ENCODE measurements at regions not wholly inside any gene's neighbourhood (a gene's known extent, or its start where the extent isn't known, plus 50 kb on each side); places are given as distances from the start of the nearest gene placed in this dataset.

DNA sequence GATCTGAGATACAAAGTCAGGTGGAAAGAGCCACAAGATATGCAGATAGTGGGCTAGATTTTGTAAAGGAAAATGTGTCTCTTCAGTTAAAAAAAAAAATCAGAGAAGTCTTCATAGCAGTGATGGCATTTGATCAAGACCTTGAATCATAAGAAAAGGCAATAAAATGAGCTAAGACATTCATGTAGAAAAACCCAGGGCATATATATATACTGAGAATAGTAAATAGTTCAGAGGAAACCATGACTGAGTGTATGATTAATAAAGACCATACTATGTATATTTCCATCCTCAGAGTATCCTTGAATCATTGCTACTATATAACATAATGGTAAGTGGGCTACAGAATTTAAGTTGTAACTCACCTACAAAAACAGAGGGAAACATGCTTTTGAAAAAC lies 321.7 kb upstream of the NR5A2 start:
- H3K9me3 ChIP-seq, result peaks cover 0 to 12% (median 4%) of the 10 kb centered on the region in 4 donors
- intact Hi-C loops (cut with DNase I), result no loop called here
- H3K27ac ChIP-seq (replicated peaks in 1 of 4), result no peak overlapping the region
- no peaks in the 10 kb centered on the region for H3K4me1 ChIP-seq
- H3K4me3 ChIP-seq, result no peak overlapping the region
- TF ChIP-seq POLR2AphosphoS5 (IDR thresholded peaks at IDR 0.05), result no peak
- no peak for TF ChIP-seq CTCF (IDR thresholded peaks at IDR 0.05)
- TF ChIP-seq POLR2A (IDR thresholded peaks at IDR 0.05; ENCODE audit: low read depth), result no peak
- TF ChIP-seq EP300 (IDR thresholded peaks at IDR 0.05), result no peak
- DNase-seq (ENCODE audit: extremely low spot score), result no peak
- H3K27me3 ChIP-seq, result no peaks in the 10 kb centered on the region
- no peaks in the 10 kb centered on the region for H3K36me3 ChIP-seq

DNA sequence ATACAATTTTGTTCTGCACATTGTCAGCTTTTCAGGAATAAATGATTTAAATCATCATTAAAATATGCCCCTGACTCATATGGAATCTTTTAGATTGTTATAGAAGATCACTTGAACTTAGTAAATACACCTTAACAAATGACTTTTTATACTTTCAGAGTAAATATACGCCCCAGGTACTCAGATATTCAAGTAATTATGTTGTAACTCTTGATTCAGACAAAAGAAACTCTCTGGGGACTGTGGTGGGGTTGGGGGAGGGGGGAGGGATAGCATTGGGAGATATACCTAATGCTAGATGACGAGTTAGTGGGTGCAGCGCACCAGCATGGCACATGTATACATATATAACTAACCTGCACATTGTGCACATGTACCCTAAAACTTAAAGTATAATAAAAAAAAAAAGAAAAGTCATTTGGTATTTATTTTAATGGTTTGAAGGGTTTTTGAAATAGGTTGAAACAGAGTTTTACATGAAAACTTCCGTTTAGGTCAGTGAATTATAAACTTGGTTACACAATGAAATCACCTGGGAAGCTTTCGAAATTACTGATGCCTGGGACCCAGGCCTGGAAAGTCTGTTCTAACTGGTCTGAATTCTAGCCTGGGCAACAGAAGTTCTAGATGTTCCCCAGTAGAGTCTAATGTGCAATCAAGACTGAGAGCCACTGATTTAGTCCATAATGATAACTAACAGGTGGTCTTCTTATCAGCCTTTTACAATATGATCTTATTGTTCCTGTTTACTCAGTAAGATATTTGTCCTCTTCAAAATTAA lies 320.5 kb upstream of the NR5A2 start:
- WGBS, result 94% methylated on average over 5 of the region's 5 CpGs
- intact Hi-C loops (cut with DNase I), result no loop called here
- peaks cover 0 to 24% (median 9%) of the 10 kb centered on the region in 4 donors for H3K9me3 ChIP-seq

GRCh38 chr1:199710974-199711373 lies 316.5 kb upstream of the NR5A2 start:
- no peaks in the 10 kb centered on the region for H3K27me3 ChIP-seq
- WGBS, result 86% methylated on average over 2 of the region's 2 CpGs
- no peaks in the 10 kb centered on the region for H3K36me3 ChIP-seq
- peaks cover 0 to 33% (median 9%) of the 10 kb centered on the region in 4 donors for H3K9me3 ChIP-seq
- intact Hi-C loops (cut with DNase I), result no loop called here
- TF ChIP-seq CTCF (IDR thresholded peaks at IDR 0.05) (no peak), POLR2A (IDR thresholded peaks at IDR 0.05; ENCODE audit: low read depth) (no peak), POLR2AphosphoS5 (IDR thresholded peaks at IDR 0.05) (no peak), EP300 (IDR thresholded peaks at IDR 0.05) (no peak)
- H3K4me1 ChIP-seq, result no peaks in the 10 kb centered on the region
- no peak for DNase-seq (ENCODE audit: extremely low spot score)
- no peak overlapping the region for H3K27ac ChIP-seq (replicated peaks in 1 of 4)
- H3K4me3 ChIP-seq, result no peak overlapping the region

More for the DNA sequence above, 320.5 kb upstream of the NR5A2 start:
- DNase-seq (ENCODE audit: extremely low spot score), result no peak
- no peak overlapping the region for H3K4me3 ChIP-seq
- no peaks in the 10 kb centered on the region for H3K4me1 ChIP-seq
- no peaks in the 10 kb centered on the region for H3K36me3 ChIP-seq
- no peaks in the 10 kb centered on the region for H3K27me3 ChIP-seq
- H3K27ac ChIP-seq (replicated peaks in 1 of 4), result no peak overlapping the region
- TF ChIP-seq EP300 (IDR thresholded peaks at IDR 0.05), result no peak
- TF ChIP-seq CTCF (IDR thresholded peaks at IDR 0.05), result no peak
- TF ChIP-seq POLR2A (IDR thresholded peaks at IDR 0.05; ENCODE audit: low read depth), result no peak
- TF ChIP-seq POLR2AphosphoS5 (IDR thresholded peaks at IDR 0.05), result no peak

- DNase-seq (ENCODE audit: extremely low spot score), result no peak
- TF ChIP-seq POLR2AphosphoS5 (IDR thresholded peaks at IDR 0.05) (no peak), CTCF (IDR thresholded peaks at IDR 0.05) (no peak), POLR2A (IDR thresholded peaks at IDR 0.05; ENCODE audit: low read depth) (no peak)
- intact Hi-C loops (cut with DNase I), result no loop called here
- Histone ChIP-seq H3K9me3 (peaks cover 0 to 11% (median under 1%) of the 10 kb centered on the region in 4 donors), H3K36me3 (no peaks in the 10 kb centered on the region), H3K27ac (replicated peaks in 1 of 4) (no peak overlapping the region), H3K4me1 (no peaks in the 10 kb centered on the region), H3K27me3 (no peaks in the 10 kb centered on the region), H3K4me3 (no peak overlapping the region)
- 92% methylated on average over 1 of the region's 1 CpG for WGBS
These were observed 310.8 kb upstream of the NR5A2 start for GRCh38 chr1:199716729-199717128.
